Body of pancreas (tissue), 4 donors: ENCODE measurements at regions not wholly inside any gene's neighbourhood (a gene's known extent, or its start where the extent isn't known, plus 50 kb on each side); places are given as distances from the start of the nearest gene placed in this dataset.

ENCODE experiments used
- CTCF ChIP-seq, 7 experiments: fragments of 450-650 bp in 4 of 7; fragments of 200-600 bp in 3 of 7; sonication (generic) in 3 of 7; IDR thresholded peaks; one replicate each; pipeline ENCODE4 v1.5.1; 2016 to 2019; ENCODE audit warnings: antibody characterized with exemption in 7 of 7
- POLR2A ChIP-seq, 3 donors: fragments of 450-650 bp; IDR thresholded peaks; one replicate each; pipeline ENCODE4 v1.6.1; 2016; ENCODE audit warnings: antibody characterized with exemption in 3 of 3, mild to moderate bottlenecking in 2 of 3

GRCh38 chrX:131394384-131394783 lies 105.3 kb upstream of the IGSF1 start:
- TF ChIP-seq CTCF (IDR thresholded peaks at IDR 0.05): no peak
- no peak for TF ChIP-seq POLR2A (IDR thresholded peaks at IDR 0.05)
